Glutamatergic neuron (in vitro differentiated cells): ENCODE measurements at regions not wholly inside any gene's neighbourhood (a gene's known extent, or its start where the extent isn't known, plus 50 kb on each side); places are given as distances from the start of the nearest gene placed in this dataset.

ENCODE experiments used
- DNase-seq: peaks from one replicate; pipeline ENCODE4 v3.0.0; 2022
- H3K27ac Mint-ChIP-seq: one replicate; pipeline ENCODE4 v1.8.0; 2020; ENCODE audit warnings: mild to moderate bottlenecking, mixed read lengths, inconsistent platforms; ENCODE audit not compliant: unreplicated experiment
- H3K27me3 Mint-ChIP-seq: one replicate; pipeline ENCODE4 v1.8.0; 2020; ENCODE audit warnings: mild to moderate bottlenecking, moderate library complexity, mixed read lengths, inconsistent platforms; ENCODE audit not compliant: unreplicated experiment
- H3K36me3 Mint-ChIP-seq: one replicate; pipeline ENCODE4 v1.8.0; 2020; ENCODE audit warnings: mild to moderate bottlenecking, mixed read lengths, inconsistent platforms; ENCODE audit not compliant: unreplicated experiment
- H3K4me1 Mint-ChIP-seq: one replicate; pipeline ENCODE4 v1.8.0; 2020; ENCODE audit warnings: mild to moderate bottlenecking, low read depth, mixed read lengths, inconsistent platforms; ENCODE audit not compliant: unreplicated experiment
- H3K4me3 Mint-ChIP-seq: one replicate; pipeline ENCODE4 v1.8.0; 2020; ENCODE audit warnings: mild to moderate bottlenecking, mixed read lengths, inconsistent platforms; ENCODE audit not compliant: unreplicated experiment
- H3K9me3 Mint-ChIP-seq: one replicate; pipeline ENCODE4 v1.8.0; 2020; ENCODE audit warnings: mild to moderate bottlenecking, moderate library complexity, mixed read lengths, inconsistent platforms; ENCODE audit not compliant: unreplicated experiment
- CTCF ChIP-seq: fragments of 200-600 bp; sonication (generic); IDR thresholded peaks from one replicate; pipeline ENCODE4 v1.5.0; 2021; ENCODE audit not compliant: partially characterized antibody, unreplicated experiment

DNA sequence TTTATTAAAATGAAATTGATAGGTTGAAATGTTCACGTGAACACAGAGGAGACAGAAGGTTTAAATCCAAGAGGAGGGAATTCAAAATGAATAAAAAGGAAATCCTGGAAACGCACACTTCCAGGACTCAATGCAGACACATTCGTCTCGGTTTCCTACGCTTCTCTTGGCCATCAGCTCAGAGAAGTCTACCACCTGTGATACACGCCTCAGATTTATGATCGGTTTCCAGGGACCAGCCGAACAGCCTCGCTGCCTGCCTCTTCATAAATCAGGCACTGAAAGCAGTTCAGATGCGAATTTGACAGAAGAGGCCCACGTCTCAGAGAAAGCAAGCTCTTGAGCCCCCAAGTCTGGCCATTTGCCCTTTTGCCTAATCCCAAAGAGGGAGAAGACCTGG, 125.5 kb upstream of the IRX3 start:
- Mint-ChIP-seq H3K4me3 (no peak overlapping the region), H3K36me3 (peaks cover 5% of the 10 kb centered on the region), H3K27ac (no peak overlapping the region), H3K4me1 (no peaks in the 10 kb centered on the region), H3K27me3 (peaks cover 1% of the 10 kb centered on the region), H3K9me3 (peaks cover 4% of the 10 kb centered on the region)
- TF ChIP-seq CTCF, result no peak
- DNase-seq, result no peak

DNA sequence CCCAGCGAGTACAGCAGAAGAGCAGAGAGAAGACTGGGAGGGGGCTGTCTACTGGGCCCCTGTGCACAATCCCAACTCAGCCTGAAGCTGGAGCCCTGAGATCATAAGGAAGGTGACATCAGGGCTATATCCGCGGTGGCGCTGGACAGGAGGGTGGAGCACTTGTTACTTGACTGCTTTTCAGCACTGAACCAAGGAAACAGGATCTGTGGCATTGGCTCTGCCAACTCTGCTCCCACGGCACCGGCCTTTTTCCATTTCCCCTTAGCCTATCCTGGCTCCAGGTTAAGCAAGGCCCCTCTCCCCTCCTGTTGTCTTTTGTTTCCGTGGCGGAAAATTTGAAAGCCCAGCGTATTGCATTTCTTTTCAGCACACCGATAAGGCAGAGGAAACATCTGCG, 125.0 kb upstream of the IRX3 start:
- Mint-ChIP-seq H3K27ac (no peak overlapping the region), H3K36me3 (peaks cover 5% of the 10 kb centered on the region)
- DNase-seq, result no peak

GRCh38 chr16:54409982-54410381, 123.4 kb upstream of the IRX3 start:
- no peak for TF ChIP-seq CTCF
- no peaks in the 10 kb centered on the region for H3K4me1 Mint-ChIP-seq
- H3K27ac Mint-ChIP-seq, result no peak overlapping the region
- peaks cover 4% of the 10 kb centered on the region for H3K9me3 Mint-ChIP-seq
- H3K36me3 Mint-ChIP-seq, result no peaks in the 10 kb centered on the region
- H3K4me3 Mint-ChIP-seq, result no peak overlapping the region
- peaks cover 1% of the 10 kb centered on the region for H3K27me3 Mint-ChIP-seq
- DNase-seq, result no peak

More for the DNA sequence above, 125.0 kb upstream of the IRX3 start:
- H3K9me3 Mint-ChIP-seq, result peaks cover 4% of the 10 kb centered on the region
- no peak for TF ChIP-seq CTCF
- H3K27me3 Mint-ChIP-seq, result peaks cover 1% of the 10 kb centered on the region
- peak overlapping the region; percentile 32 for H3K4me3 Mint-ChIP-seq
- H3K4me1 Mint-ChIP-seq, result no peaks in the 10 kb centered on the region

GRCh38 chr16:54407596-54407995, 121.0 kb upstream of the IRX3 start:
- DNase-seq, result no peak
- no peak for TF ChIP-seq CTCF
- no peak overlapping the region for H3K4me3 Mint-ChIP-seq

DNA sequence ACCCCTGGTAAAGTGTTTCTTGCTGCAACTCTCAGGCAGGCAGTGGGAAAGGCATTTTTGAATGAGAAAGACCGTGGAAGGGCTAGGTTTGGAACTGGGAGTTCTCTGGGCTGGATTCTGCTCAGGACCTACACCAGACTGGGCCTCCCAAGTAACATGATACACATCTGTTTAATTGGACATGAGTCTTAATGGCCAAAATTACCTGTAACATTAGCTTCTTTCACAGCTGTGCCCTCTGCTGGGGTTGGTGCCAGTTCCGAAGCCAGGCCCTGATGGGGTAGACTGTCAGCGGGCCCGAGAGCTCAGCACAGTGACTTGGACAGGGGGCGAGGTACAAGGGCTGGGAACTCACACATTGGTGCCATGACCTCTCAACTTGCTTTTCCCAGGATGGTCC, 118.9 kb upstream of the IRX3 start:
- H3K27me3 Mint-ChIP-seq, result no peaks in the 10 kb centered on the region
- no peaks in the 10 kb centered on the region for H3K4me1 Mint-ChIP-seq
- DNase-seq, result no peak
- H3K36me3 Mint-ChIP-seq, result no peaks in the 10 kb centered on the region
- no peak for TF ChIP-seq CTCF
- H3K27ac Mint-ChIP-seq, result no peak overlapping the region
- peaks cover 3% of the 10 kb centered on the region for H3K9me3 Mint-ChIP-seq
- no peak overlapping the region for H3K4me3 Mint-ChIP-seq

More at GRCh38 chr16:54407596-54407995, 121.0 kb upstream of the IRX3 start:
- Mint-ChIP-seq H3K4me1 (no peaks in the 10 kb centered on the region), H3K9me3 (peaks cover 3% of the 10 kb centered on the region), H3K27ac (no peak overlapping the region), H3K27me3 (no peaks in the 10 kb centered on the region), H3K36me3 (no peaks in the 10 kb centered on the region)
